GM19025 (cell line): ENCODE measurements at regions not wholly inside any gene's neighbourhood (a gene's known extent, or its start where the extent isn't known, plus 50 kb on each side); places are given as distances from the start of the nearest gene placed in this dataset.

Experiments
- ATAC-seq: cut with Tn5 transposase; IDR thresholded peaks from one replicate; pipeline ENCODE4 v1.9.1; 2021; ENCODE audit warnings: mild to moderate bottlenecking, low read depth, moderate library complexity; ENCODE audit not compliant: unreplicated experiment

- no peak for ATAC-seq
Observed at GRCh38 chr16:6125483-6126259, 1028.1 kb upstream of the EEF2KMT start.

GRCh38 chr16:6124136-6124535 is 1026.5 kb upstream of the EEF2KMT start:
- no peak for ATAC-seq

GRCh38 chr16:6122401-6122800 is 1024.8 kb upstream of the EEF2KMT start:
- ATAC-seq: no peak

GRCh38 chr16:6114691-6115090 is 1017.1 kb upstream of the EEF2KMT start:
- no peak for ATAC-seq

GRCh38 chr16:6113749-6114148 is 1016.2 kb upstream of the EEF2KMT start:
- no peak for ATAC-seq

- ATAC-seq: no peak
Observed at GRCh38 chr16:6112700-6113099, 1015.1 kb upstream of the EEF2KMT start.

- ATAC-seq: no peak
Observed at GRCh38 chr16:6111390-6111789, 1013.8 kb upstream of the EEF2KMT start.

GRCh38 chr16:6110346-6110745 is 1012.8 kb upstream of the EEF2KMT start:
- ATAC-seq: no peak

- no peak for ATAC-seq
Observed at GRCh38 chr16:6106061-6106460, 1008.5 kb upstream of the EEF2KMT start.

- ATAC-seq: no peak
Observed at GRCh38 chr16:6105115-6105514, 1007.5 kb upstream of the EEF2KMT start.

- no peak for ATAC-seq
Observed at GRCh38 chr16:6104428-6104827, 1006.8 kb upstream of the EEF2KMT start.

GRCh38 chr16:6103561-6103960 is 1006.0 kb upstream of the EEF2KMT start:
- no peak for ATAC-seq

GRCh38 chr16:6099102-6099501 is 1001.5 kb upstream of the EEF2KMT start:
- ATAC-seq: no peak

GRCh38 chr16:6096931-6097670 is 999.5 kb upstream of the EEF2KMT start:
- ATAC-seq: no peak

- ATAC-seq: no peak
Observed at GRCh38 chr16:6095414-6095813, 997.8 kb upstream of the EEF2KMT start.

GRCh38 chr16:6091021-6091420 is 993.4 kb upstream of the EEF2KMT start:
- ATAC-seq: no peak

- no peak for ATAC-seq
Observed at GRCh38 chr16:6081320-6081976, 983.9 kb upstream of the EEF2KMT start.

GRCh38 chr16:6076631-6077030 is 979.0 kb upstream of the EEF2KMT start:
- no peak for ATAC-seq

GRCh38 chr16:6068063-6068462 is 970.5 kb upstream of the EEF2KMT start:
- no peak for ATAC-seq

GRCh38 chr16:6066652-6067051 is 969.1 kb upstream of the EEF2KMT start:
- ATAC-seq: no peak

GRCh38 chr16:6063526-6063925 is 965.9 kb upstream of the EEF2KMT start:
- no peak for ATAC-seq
